RWPE1 (cell line): ENCODE measurements at regions not wholly inside any gene's neighbourhood (a gene's known extent, or its start where the extent isn't known, plus 50 kb on each side); places are given as distances from the start of the nearest gene placed in this dataset.

ENCODE experiments used
- CTCF ChIA-PET: fragments of 350-600 bp; sonication (Branson Sonifier 250); formaldehyde crosslinking; extraction: SDS; loops from one replicate; lab custom pipeline; 2021; lab: Yijun Ruan, JAX
- POLR2A ChIA-PET: fragments of 400-600 bp; formaldehyde crosslinking; extraction: SDS; loops from one replicate; lab custom pipeline; 2020; ENCODE audit warnings: antibody characterized with exemption; ENCODE audit not compliant: low non-redundant PET; lab: Yijun Ruan, JAX
- DNase-seq: peaks from one replicate; pipeline ENCODE4 v3.0.0; 2012; ENCODE audit warnings: low spot score
- H3K27ac ChIP-seq: fragments of 450-650 bp; 2 replicates; pipeline ENCODE4 v1.5.1; 2017
- TF ChIP-seq, protein P1 (sequence below): fragments of 450-650 bp; conservative IDR thresholded peaks from 2 replicates; pipeline ENCODE4 v1.5.1; 2017; ENCODE audit warnings: low read depth, mild to moderate bottlenecking

DNA sequence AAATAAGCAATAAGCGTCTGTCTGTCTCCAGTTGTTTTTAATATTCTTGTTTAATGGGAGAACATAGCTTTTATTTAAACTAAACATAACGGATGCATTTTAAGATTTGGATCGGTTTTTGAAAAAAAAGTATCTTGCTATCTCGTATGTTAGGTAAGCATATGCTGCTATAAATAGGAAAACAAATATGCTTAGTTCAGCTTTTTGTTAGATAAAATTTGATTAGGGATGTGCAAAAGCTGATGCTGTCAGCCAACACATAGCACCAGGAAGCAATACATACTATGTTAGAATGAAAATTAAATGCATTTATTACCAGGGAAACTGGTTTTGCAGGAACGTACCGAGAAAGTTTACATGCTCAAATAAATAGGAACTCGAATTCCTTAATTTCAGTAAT, 843.1 kb upstream of the WWC1 start:
- DNase-seq, result no peak
- TF ChIP-seq, protein P1, sequence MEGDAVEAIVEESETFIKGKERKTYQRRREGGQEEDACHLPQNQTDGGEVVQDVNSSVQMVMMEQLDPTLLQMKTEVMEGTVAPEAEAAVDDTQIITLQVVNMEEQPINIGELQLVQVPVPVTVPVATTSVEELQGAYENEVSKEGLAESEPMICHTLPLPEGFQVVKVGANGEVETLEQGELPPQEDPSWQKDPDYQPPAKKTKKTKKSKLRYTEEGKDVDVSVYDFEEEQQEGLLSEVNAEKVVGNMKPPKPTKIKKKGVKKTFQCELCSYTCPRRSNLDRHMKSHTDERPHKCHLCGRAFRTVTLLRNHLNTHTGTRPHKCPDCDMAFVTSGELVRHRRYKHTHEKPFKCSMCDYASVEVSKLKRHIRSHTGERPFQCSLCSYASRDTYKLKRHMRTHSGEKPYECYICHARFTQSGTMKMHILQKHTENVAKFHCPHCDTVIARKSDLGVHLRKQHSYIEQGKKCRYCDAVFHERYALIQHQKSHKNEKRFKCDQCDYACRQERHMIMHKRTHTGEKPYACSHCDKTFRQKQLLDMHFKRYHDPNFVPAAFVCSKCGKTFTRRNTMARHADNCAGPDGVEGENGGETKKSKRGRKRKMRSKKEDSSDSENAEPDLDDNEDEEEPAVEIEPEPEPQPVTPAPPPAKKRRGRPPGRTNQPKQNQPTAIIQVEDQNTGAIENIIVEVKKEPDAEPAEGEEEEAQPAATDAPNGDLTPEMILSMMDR, result no peak
- CTCF ChIA-PET, result interaction anchor here (0.7 kb wide), 1 partner anchor 304 kb away, joined by 3 read pairs; no protein-coding TSS in a partner anchor
- POLR2A ChIA-PET, result no interaction called here
- H3K27ac ChIP-seq, result no peak overlapping the region

DNA sequence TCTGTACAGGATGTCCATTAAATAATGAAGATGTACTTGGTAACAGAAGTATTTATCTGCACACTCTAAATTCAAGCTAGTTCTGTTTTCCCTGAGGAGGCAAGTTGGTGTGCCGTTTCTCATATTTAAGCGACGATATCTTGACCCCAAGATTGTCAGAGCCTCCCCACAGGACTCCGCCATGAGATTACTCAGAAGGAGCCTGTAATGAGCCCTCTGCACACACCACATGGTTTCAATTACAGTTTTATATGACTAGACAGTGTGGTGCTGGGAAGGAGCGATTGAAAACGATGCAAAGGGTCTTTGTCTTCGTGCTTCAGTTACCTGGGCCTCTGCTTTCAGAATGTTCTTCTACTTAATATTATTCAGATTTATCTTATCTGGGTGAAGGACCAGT, 840.4 kb upstream of the WWC1 start:
- CTCF ChIA-PET, result no interaction called here

DNA sequence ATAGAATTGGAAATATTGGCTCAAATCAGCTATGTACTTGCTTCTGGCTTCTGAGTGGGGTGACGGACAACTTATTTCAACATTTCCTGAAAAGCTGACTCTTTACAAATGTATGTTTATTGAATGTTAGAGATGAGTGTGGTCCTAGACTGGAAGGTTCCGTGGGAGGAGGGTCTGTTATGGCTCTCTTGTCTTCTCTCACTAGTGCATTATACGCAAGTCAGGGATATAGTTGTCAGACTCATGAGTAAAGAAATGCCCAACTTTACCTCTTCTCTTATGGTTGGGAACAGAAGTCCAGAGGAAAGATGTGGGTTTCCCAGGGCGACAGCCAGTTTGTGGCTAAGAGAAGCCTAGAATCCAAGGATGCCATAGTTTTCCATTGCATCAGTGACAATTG, 839.3 kb upstream of the WWC1 start:
- TF ChIP-seq, protein P1, result no peak
- no peak overlapping the region for H3K27ac ChIP-seq
- CTCF ChIA-PET, result no interaction called here
- no peak for DNase-seq
- POLR2A ChIA-PET, result no interaction called here

More for the DNA sequence above, 840.4 kb upstream of the WWC1 start:
- POLR2A ChIA-PET, result no interaction called here
- no peak for DNase-seq
- H3K27ac ChIP-seq, result no peak overlapping the region
- TF ChIP-seq, protein P1, result no peak

DNA sequence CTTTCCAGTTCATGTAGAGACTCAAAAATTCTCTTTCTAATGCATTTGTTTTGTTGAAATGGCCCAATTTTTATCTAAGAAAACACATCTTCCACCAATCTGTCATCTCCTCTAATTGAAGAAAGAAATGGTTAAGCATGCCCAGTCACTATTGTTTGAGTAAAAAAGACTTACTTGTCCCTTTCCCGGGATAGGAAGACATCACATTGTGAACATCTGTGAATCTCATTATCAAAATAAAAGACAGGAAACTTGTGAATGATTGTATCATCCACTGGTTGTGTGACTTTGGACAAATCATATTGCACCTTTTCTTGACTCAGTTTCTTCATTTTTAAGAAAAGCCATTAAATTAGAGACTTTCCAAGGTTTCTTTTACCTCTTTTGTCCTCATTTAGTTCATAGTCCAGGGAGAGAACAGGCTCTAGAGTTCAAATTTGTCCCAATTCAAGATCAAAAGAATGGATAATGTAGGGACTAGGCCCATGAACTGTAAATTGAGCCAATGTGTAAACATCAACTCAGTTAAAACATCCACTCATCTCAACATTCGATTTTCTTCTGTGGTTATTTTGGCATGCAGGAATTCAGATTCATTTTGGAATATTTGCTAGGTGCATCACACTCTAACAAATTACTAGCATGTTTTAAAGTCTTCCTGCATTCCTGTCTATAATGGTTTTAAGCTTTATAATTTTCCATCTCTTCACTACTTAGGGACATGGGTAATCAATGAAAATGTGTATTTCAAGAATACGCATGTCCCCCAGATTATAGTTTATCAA, 838.0 kb upstream of the WWC1 start:
- ChIA-PET CTCF (no interaction called here), POLR2A (no interaction called here)
- no peak overlapping the region for H3K27ac ChIP-seq
- DNase-seq, result no peak
- TF ChIP-seq, protein P1, result no peak

DNA sequence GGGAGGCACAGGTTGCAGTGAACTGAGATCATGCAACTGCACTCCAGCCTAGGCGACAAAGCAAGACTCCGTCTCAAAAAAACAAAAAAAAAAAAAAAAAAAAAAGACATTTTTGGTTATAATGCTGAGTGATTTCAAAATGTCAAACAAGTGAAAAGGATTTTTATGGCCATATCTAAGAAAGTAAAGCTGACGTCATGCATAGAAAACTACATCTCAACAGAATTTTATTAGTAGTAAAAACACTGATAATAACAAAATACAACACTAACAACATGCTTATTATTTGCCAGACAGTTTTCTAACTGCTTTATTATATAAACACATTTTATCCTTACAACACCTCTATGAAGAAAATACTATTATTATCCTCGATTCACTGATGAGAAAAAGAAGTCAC, 833.0 kb upstream of the WWC1 start:
- CTCF ChIA-PET, result interaction anchor here (1.0 kb wide), 1 partner anchor 286 kb away, joined by 3 read pairs; no protein-coding TSS in a partner anchor
- H3K27ac ChIP-seq, result no peak overlapping the region
- TF ChIP-seq, protein P1, result no peak
- POLR2A ChIA-PET, result no interaction called here
- DNase-seq, result no peak

DNA sequence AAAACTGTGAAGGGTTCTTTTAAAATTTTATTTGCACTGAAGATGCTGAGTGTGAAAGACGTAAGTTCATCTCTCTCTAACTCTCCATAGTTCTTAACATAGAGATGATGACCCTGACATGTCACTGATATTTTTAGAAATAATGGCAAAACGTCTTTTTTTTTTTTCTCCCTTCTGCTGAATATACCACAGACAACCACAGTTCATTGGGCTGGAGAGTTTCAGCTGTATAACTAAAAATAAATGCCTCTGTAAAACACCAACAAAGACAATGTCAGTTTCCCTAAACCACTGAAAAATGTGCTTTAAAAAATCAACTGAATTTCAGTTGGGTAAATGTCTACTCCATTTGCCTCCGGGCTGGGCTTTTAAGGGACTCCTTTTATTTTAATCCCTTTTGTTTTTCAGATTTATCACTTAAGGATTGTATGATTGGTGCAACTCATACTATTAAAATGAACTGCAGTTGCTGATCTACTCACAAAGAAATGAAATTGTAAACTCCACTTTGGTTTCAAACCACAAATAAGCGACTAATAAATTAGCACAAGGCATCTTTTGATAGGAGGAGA, 830.9 kb upstream of the WWC1 start:
- DNase-seq, result no peak
- ChIA-PET CTCF (interaction anchor here (0.6 kb wide), 3 partner anchors 31 to 447 kb away, joined by 3 to 7 read pairs (median 3); no protein-coding TSS in a partner anchor), POLR2A (no interaction called here)
- TF ChIP-seq, protein P1, result no peak
- no peak overlapping the region for H3K27ac ChIP-seq
